Rectal smooth muscle tissue (tissue), 1 donor: ENCODE measurements at regions not wholly inside any gene's neighbourhood (a gene's known extent, or its start where the extent isn't known, plus 50 kb on each side); places are given as distances from the start of the nearest gene placed in this dataset.

Experiments
- H3K27ac ChIP-seq: one replicate; pipeline ENCODE4 v1.7.0; 2013; ENCODE audit warnings: low read depth, low read length, inconsistent platforms
- H3K27me3 ChIP-seq: one replicate; pipeline ENCODE4 v1.7.0; 2013; ENCODE audit warnings: low read length; ENCODE audit not compliant: control insufficient read depth, insufficient read depth
- H3K36me3 ChIP-seq: one replicate; pipeline ENCODE4 v1.7.0; 2013; ENCODE audit warnings: low read length; ENCODE audit not compliant: control insufficient read depth, insufficient read depth
- H3K4me1 ChIP-seq: one replicate; pipeline ENCODE4 v1.7.0; 2013; ENCODE audit warnings: low read length; ENCODE audit not compliant: control insufficient read depth, insufficient read depth
- H3K4me3 ChIP-seq: one replicate; pipeline ENCODE4 v1.7.0; 2013; ENCODE audit warnings: low read length
- H3K9ac ChIP-seq: one replicate; pipeline ENCODE4 v1.7.0; 2013; ENCODE audit warnings: low read length

GRCh38 chr11:111006227-111006626 is 239.3 kb upstream of the POU2AF2 start:
- Histone ChIP-seq H3K4me3 (no peak overlapping the region), H3K27me3 (no peaks in the 10 kb centered on the region), H3K36me3 (no peaks in the 10 kb centered on the region), H3K9ac (no peak overlapping the region), H3K27ac (no peak overlapping the region), H3K4me1 (peaks cover 4% of the 10 kb centered on the region)

GRCh38 chr11:111001986-111002611 is 243.4 kb upstream of the POU2AF2 start:
- no peaks in the 10 kb centered on the region for H3K27me3 ChIP-seq
- H3K36me3 ChIP-seq = no peaks in the 10 kb centered on the region
- no peak overlapping the region for H3K9ac ChIP-seq
- peaks cover 4% of the 10 kb centered on the region for H3K4me1 ChIP-seq
- no peak overlapping the region for H3K4me3 ChIP-seq
- no peak overlapping the region for H3K27ac ChIP-seq

- H3K4me1 ChIP-seq = peaks cover 4% of the 10 kb centered on the region
- H3K27me3 ChIP-seq = no peaks in the 10 kb centered on the region
- no peak overlapping the region for H3K27ac ChIP-seq
- no peak overlapping the region for H3K9ac ChIP-seq
- H3K36me3 ChIP-seq = no peaks in the 10 kb centered on the region
- H3K4me3 ChIP-seq = no peak overlapping the region
Measured at GRCh38 chr11:111001081-111001430, 244.5 kb upstream of the POU2AF2 start.

- Histone ChIP-seq H3K9ac (no peak overlapping the region), H3K4me3 (no peak overlapping the region), H3K4me1 (peaks cover 4% of the 10 kb centered on the region), H3K27ac (no peak overlapping the region), H3K27me3 (no peaks in the 10 kb centered on the region), H3K36me3 (no peaks in the 10 kb centered on the region)
Measured at GRCh38 chr11:111000400-111001080, 245.0 kb upstream of the POU2AF2 start.

- peak overlapping the region; percentile 21 for H3K27ac ChIP-seq
- no peak overlapping the region for H3K9ac ChIP-seq
Measured at GRCh38 chr11:110992481-110992880, 253.0 kb upstream of the POU2AF2 start.

GRCh38 chr11:110991661-110992355 is 253.7 kb upstream of the POU2AF2 start:
- H3K27ac ChIP-seq = peak overlapping the region; percentile 21
- H3K9ac ChIP-seq = no peak overlapping the region
- H3K4me1 ChIP-seq = peaks cover 13% of the 10 kb centered on the region
- H3K4me3 ChIP-seq = no peak overlapping the region
- H3K36me3 ChIP-seq = no peaks in the 10 kb centered on the region
- H3K27me3 ChIP-seq = no peaks in the 10 kb centered on the region

More at GRCh38 chr11:110992481-110992880, 253.0 kb upstream of the POU2AF2 start:
- Histone ChIP-seq H3K4me3 (no peak overlapping the region), H3K4me1 (peaks cover 13% of the 10 kb centered on the region), H3K36me3 (no peaks in the 10 kb centered on the region), H3K27me3 (no peaks in the 10 kb centered on the region)

GRCh38 chr11:110990311-110990710 is 255.2 kb upstream of the POU2AF2 start:
- Histone ChIP-seq H3K27me3 (no peaks in the 10 kb centered on the region), H3K36me3 (no peaks in the 10 kb centered on the region), H3K9ac (no peak overlapping the region), H3K27ac (no peak overlapping the region), H3K4me1 (peaks cover 13% of the 10 kb centered on the region), H3K4me3 (no peak overlapping the region)

- peaks cover 13% of the 10 kb centered on the region for H3K4me1 ChIP-seq
- no peaks in the 10 kb centered on the region for H3K36me3 ChIP-seq
- H3K27me3 ChIP-seq = no peaks in the 10 kb centered on the region
- no peak overlapping the region for H3K27ac ChIP-seq
- H3K4me3 ChIP-seq = no peak overlapping the region
- no peak overlapping the region for H3K9ac ChIP-seq
Measured at GRCh38 chr11:110989428-110990133, 255.9 kb upstream of the POU2AF2 start.

GRCh38 chr11:110988671-110989070 is 256.9 kb upstream of the POU2AF2 start:
- no peaks in the 10 kb centered on the region for H3K27me3 ChIP-seq
- H3K4me3 ChIP-seq = no peak overlapping the region
- no peaks in the 10 kb centered on the region for H3K36me3 ChIP-seq
- no peak overlapping the region for H3K27ac ChIP-seq
- H3K9ac ChIP-seq = no peak overlapping the region
- peaks cover 13% of the 10 kb centered on the region for H3K4me1 ChIP-seq

GRCh38 chr11:110986016-110986415 is 259.5 kb upstream of the POU2AF2 start:
- no peak overlapping the region for H3K4me3 ChIP-seq
- H3K27me3 ChIP-seq = no peaks in the 10 kb centered on the region
- H3K27ac ChIP-seq = no peak overlapping the region
- H3K4me1 ChIP-seq = peaks cover 3% of the 10 kb centered on the region
- no peak overlapping the region for H3K9ac ChIP-seq
- no peaks in the 10 kb centered on the region for H3K36me3 ChIP-seq

GRCh38 chr11:110985547-110985946 is 260.0 kb upstream of the POU2AF2 start:
- Histone ChIP-seq H3K27ac (no peak overlapping the region), H3K4me1 (peaks cover under 1% of the 10 kb centered on the region), H3K4me3 (no peak overlapping the region), H3K9ac (no peak overlapping the region), H3K36me3 (no peaks in the 10 kb centered on the region), H3K27me3 (no peaks in the 10 kb centered on the region)

GRCh38 chr11:110984693-110985092 is 260.8 kb upstream of the POU2AF2 start:
- H3K27me3 ChIP-seq = no peaks in the 10 kb centered on the region
- no peak overlapping the region for H3K4me3 ChIP-seq
- no peaks in the 10 kb centered on the region for H3K4me1 ChIP-seq
- no peak overlapping the region for H3K9ac ChIP-seq
- H3K36me3 ChIP-seq = no peaks in the 10 kb centered on the region
- H3K27ac ChIP-seq = no peak overlapping the region
